ENCODE measurements at regions not wholly inside any gene's neighbourhood (a gene's known extent, or its start where the extent isn't known, plus 50 kb on each side); places are given as distances from the start of the nearest gene placed in this dataset.

GRCh38 chr13:106372199-106373155, 163.0 kb downstream of the EFNB2 start:
- Histone ChIP-seq H3K27me3 (replicated peaks) (no peaks in the 10 kb centered on the region), H3K27ac (peak overlapping the region; percentile 86), H3K4me3 (ENCODE audit: low read depth, low read length) (no peak overlapping the region), H3K36me3 (replicated peaks) (no peaks in the 10 kb centered on the region)
- in situ Hi-C loops (cut with HindIII; ENCODE audit: low pct_ligation_motif_present, low sequenced_read_pairs) = no loop called here
- peak; percentile 63 for DNase-seq
- no peak for TF ChIP-seq CTCF (IDR thresholded peaks at IDR 0.05; ENCODE audit: low read depth, low read length, missing control alignments)

- no peak for DNase-seq
- Histone ChIP-seq H3K4me3 (ENCODE audit: low read depth, low read length) (no peak overlapping the region), H3K36me3 (replicated peaks) (no peaks in the 10 kb centered on the region), H3K27me3 (replicated peaks) (no peaks in the 10 kb centered on the region), H3K27ac (no peak overlapping the region)
- in situ Hi-C loops (cut with HindIII; ENCODE audit: low pct_ligation_motif_present, low sequenced_read_pairs) = no loop called here
- no peak for TF ChIP-seq CTCF (IDR thresholded peaks at IDR 0.05; ENCODE audit: low read depth, low read length, missing control alignments)
These were observed 164.4 kb downstream of the EFNB2 start for GRCh38 chr13:106371024-106371423.

- H3K4me3 ChIP-seq (ENCODE audit: low read depth, low read length) = no peak overlapping the region
- no peak overlapping the region for H3K27ac ChIP-seq
- no peak for TF ChIP-seq CTCF (IDR thresholded peaks at IDR 0.05; ENCODE audit: low read depth, low read length, missing control alignments)
- no peaks in the 10 kb centered on the region for H3K27me3 ChIP-seq (replicated peaks)
- in situ Hi-C loops (cut with HindIII; ENCODE audit: low pct_ligation_motif_present, low sequenced_read_pairs) = no loop called here
- no peaks in the 10 kb centered on the region for H3K36me3 ChIP-seq (replicated peaks)
- DNase-seq = no peak
These were observed 165.6 kb downstream of the EFNB2 start for GRCh38 chr13:106369858-106370257.

GRCh38 chr13:106369091-106369490, 166.4 kb downstream of the EFNB2 start:
- no peaks in the 10 kb centered on the region for H3K27me3 ChIP-seq (replicated peaks)
- no peak for TF ChIP-seq CTCF (IDR thresholded peaks at IDR 0.05; ENCODE audit: low read depth, low read length, missing control alignments)
- in situ Hi-C loops (cut with HindIII; ENCODE audit: low pct_ligation_motif_present, low sequenced_read_pairs) = no loop called here
- no peak overlapping the region for H3K27ac ChIP-seq
- no peak for DNase-seq
- H3K4me3 ChIP-seq (ENCODE audit: low read depth, low read length) = no peak overlapping the region
- H3K36me3 ChIP-seq (replicated peaks) = no peaks in the 10 kb centered on the region

GRCh38 chr13:106367361-106367971, 168.0 kb downstream of the EFNB2 start:
- no peaks in the 10 kb centered on the region for H3K27me3 ChIP-seq (replicated peaks)
- no peak for TF ChIP-seq CTCF (IDR thresholded peaks at IDR 0.05; ENCODE audit: low read depth, low read length, missing control alignments)
- in situ Hi-C loops (cut with HindIII; ENCODE audit: low pct_ligation_motif_present, low sequenced_read_pairs) = no loop called here
- H3K4me3 ChIP-seq (ENCODE audit: low read depth, low read length) = no peak overlapping the region
- no peak overlapping the region for H3K27ac ChIP-seq
- DNase-seq = no peak
- H3K36me3 ChIP-seq (replicated peaks) = no peaks in the 10 kb centered on the region

All from brain microvascular endothelial cell (primary cell).